ENCODE measurements at regions not wholly inside any gene's neighbourhood (a gene's known extent, or its start where the extent isn't known, plus 50 kb on each side); places are given as distances from the start of the nearest gene placed in this dataset.

GRCh38 chr5:68406767-68407241, 191.2 kb downstream of the PIK3R1 start:
- no peak overlapping the region for H3K27ac ChIP-seq (ENCODE audit: low read depth)
- no peak for DNase-seq (ENCODE audit: extremely low spot score)
- H3K4me3 ChIP-seq (ENCODE audit: low read depth, low read length), result no peak overlapping the region
- no peaks in the 10 kb centered on the region for H3K36me3 ChIP-seq (ENCODE audit: insufficient read depth)
- H3K4me1 ChIP-seq (ENCODE audit: insufficient read depth), result no peaks in the 10 kb centered on the region
- WGBS, result 42% methylated on average over 8 of the region's 8 CpGs

DNA sequence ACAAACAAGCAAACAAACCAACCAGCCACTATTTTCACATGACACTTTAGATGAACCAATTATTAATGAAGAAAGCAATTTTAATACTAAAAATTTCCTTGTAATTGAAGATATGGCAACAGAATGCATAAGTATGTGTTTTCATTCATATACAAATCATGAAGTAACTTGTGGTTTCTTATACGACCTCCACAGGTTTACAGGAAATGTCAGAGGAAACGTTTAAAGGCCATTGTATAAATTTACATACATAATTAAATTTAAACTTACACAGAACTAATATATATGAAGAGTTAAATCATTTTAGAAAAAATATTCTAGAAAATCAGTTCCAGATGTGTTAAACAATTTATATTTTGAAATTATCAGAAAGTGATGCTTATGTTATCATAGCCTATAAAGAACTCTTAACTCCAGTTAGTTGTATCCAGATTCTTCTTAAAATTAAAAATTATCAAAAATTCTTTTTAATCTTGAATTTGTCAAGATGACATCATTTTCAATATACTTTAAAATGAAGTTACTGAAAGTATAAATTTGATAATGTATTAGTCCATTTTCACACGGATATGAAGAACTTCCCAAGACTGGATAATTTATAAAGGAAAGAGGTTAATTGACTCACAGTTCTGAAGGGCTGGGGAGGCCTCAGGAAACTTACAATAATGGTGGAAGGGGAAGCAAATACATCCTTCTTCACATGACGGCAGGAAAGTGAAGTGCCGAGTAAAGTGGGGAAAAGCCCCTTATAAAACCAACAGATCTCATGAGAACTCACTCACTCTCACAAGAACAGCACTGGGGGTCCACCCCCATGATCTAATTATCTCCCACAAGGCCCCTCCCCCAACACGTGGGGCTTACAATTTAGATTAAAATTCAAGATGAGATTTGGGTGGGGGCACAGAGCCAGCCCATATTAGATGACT, 192.0 kb downstream of the PIK3R1 start:
- H3K4me1 ChIP-seq (ENCODE audit: insufficient read depth), result no peaks in the 10 kb centered on the region
- no peak overlapping the region for H3K27ac ChIP-seq (ENCODE audit: low read depth)
- no peak for DNase-seq (ENCODE audit: extremely low spot score)
- no peaks in the 10 kb centered on the region for H3K36me3 ChIP-seq (ENCODE audit: insufficient read depth)
- WGBS, result 73% methylated on average over 6 of the region's 6 CpGs
- H3K4me3 ChIP-seq (ENCODE audit: low read depth, low read length), result no peak overlapping the region

GRCh38 chr5:68408345-68408871, 192.9 kb downstream of the PIK3R1 start:
- DNase-seq (ENCODE audit: extremely low spot score), result no peak
- no peaks in the 10 kb centered on the region for H3K36me3 ChIP-seq (ENCODE audit: insufficient read depth)
- no peak overlapping the region for H3K27ac ChIP-seq (ENCODE audit: low read depth)
- H3K4me3 ChIP-seq (ENCODE audit: low read depth, low read length), result no peak overlapping the region
- WGBS, result 94% methylated on average over 3 of the region's 3 CpGs
- no peaks in the 10 kb centered on the region for H3K4me1 ChIP-seq (ENCODE audit: insufficient read depth)

- no peak overlapping the region for H3K27ac ChIP-seq (ENCODE audit: low read depth)
- WGBS, result 85% methylated on average over 3 of the region's 3 CpGs
- H3K36me3 ChIP-seq (ENCODE audit: insufficient read depth), result no peaks in the 10 kb centered on the region
- H3K4me1 ChIP-seq (ENCODE audit: insufficient read depth), result no peaks in the 10 kb centered on the region
- no peak for DNase-seq (ENCODE audit: extremely low spot score)
- H3K4me3 ChIP-seq (ENCODE audit: low read depth, low read length), result no peak overlapping the region
Measured at GRCh38 chr5:68409259-68409658, 193.7 kb downstream of the PIK3R1 start.

DNA sequence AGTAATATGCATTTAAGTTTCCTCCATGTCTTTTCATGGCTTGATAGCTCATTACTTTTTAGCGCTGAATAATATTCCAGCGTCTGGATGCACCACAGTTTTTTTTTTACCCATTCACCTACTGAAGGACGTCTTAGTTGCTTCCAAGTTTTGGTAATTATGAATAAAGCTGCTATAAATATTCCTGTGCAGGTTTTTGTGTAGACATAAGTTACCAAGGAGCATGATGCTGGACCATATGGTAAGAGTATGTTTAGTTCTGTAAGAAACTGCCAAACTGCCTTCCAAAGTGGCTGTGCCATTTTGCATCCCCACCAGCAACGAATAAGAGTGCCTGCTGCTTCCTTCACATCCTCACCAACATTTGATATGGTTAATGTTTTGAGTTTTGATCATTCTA, 195.6 kb downstream of the PIK3R1 start:
- DNase-seq (ENCODE audit: extremely low spot score), result no peak
- no peak overlapping the region for H3K27ac ChIP-seq (ENCODE audit: low read depth)
- no peaks in the 10 kb centered on the region for H3K4me1 ChIP-seq (ENCODE audit: insufficient read depth)
- H3K36me3 ChIP-seq (ENCODE audit: insufficient read depth), result no peaks in the 10 kb centered on the region
- WGBS, result 81% methylated on average over 4 of the region's 4 CpGs
- no peak overlapping the region for H3K4me3 ChIP-seq (ENCODE audit: low read depth, low read length)

DNA sequence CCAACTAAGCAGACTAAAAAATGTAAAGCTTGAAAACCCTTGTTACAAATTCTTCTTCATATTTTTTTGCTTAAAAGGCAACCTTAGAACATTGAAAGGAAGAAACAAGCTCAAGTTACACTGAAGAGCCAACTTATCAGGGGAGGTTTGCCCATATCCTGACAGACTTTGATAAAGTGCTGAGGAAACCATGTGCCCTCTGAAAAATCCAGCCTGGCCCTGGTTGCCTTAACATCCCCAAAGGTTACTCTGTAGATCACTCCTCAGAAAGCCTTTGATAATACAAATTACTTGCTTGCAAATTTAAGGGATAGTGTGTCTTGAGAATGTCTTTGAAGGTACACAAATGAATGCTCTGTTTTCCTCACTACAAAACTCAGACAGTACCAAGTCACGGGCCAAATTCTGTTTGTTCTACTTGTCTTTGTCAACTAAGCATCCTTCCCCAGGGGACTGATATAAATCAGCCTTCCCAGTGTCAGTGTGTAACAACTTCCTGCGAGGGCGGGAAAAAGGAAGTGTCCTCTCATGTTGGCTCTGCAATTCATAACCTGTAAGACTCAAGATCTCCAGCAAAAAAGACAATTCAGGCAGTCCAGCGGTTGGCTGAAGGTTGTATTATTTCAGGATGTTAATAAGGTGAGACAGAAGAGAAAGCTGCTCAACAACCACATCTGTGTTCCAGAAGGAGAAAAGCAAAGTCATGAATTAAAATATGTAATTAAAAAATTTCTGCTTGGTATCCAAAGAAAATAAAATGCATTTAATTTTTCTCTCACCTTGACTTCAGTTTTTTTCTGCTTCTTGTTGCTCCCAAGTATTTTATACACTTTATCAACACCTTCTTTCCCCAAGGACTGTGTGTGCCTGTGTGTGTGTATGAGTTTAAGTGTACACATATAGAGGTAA, 199.9 kb downstream of the PIK3R1 start:
- WGBS, result 61% methylated on average over 4 of the region's 4 CpGs
- Histone ChIP-seq H3K4me3 (ENCODE audit: low read depth, low read length) (no peak overlapping the region), H3K27ac (ENCODE audit: low read depth) (no peak overlapping the region), H3K36me3 (ENCODE audit: insufficient read depth) (no peaks in the 10 kb centered on the region), H3K4me1 (ENCODE audit: insufficient read depth) (no peaks in the 10 kb centered on the region)
- no peak for DNase-seq (ENCODE audit: extremely low spot score)

DNA sequence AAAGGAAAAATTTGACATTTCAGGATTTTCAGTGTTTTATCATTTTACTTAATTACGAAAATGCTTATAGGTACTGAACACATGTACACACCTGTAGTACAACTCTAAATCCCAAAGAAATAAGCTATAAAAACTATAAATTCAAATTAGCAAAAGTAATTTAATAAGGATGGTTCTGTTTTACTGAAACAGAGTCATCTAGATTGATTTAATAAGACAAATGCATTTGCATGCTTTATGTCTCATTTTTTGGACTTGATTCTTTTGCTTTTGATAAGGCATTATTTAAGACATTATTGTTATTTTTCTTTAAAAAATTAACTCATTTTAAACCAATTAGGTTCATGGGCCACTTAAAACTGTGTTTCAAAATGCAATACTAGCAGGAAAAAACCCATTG, 201.2 kb downstream of the PIK3R1 start:
- no peak overlapping the region for H3K27ac ChIP-seq (ENCODE audit: low read depth)
- no peak overlapping the region for H3K4me3 ChIP-seq (ENCODE audit: low read depth, low read length)
- H3K36me3 ChIP-seq (ENCODE audit: insufficient read depth), result no peaks in the 10 kb centered on the region
- 94% methylated on average over 1 of the region's 1 CpG for WGBS
- DNase-seq (ENCODE audit: extremely low spot score), result no peak
- H3K4me1 ChIP-seq (ENCODE audit: insufficient read depth), result no peaks in the 10 kb centered on the region

- WGBS, result 62% methylated on average over 3 of the region's 3 CpGs
- DNase-seq (ENCODE audit: extremely low spot score), result no peak
- H3K27ac ChIP-seq (ENCODE audit: low read depth), result no peak overlapping the region
Measured at GRCh38 chr5:68418201-68418600, 202.6 kb downstream of the PIK3R1 start.

DNA sequence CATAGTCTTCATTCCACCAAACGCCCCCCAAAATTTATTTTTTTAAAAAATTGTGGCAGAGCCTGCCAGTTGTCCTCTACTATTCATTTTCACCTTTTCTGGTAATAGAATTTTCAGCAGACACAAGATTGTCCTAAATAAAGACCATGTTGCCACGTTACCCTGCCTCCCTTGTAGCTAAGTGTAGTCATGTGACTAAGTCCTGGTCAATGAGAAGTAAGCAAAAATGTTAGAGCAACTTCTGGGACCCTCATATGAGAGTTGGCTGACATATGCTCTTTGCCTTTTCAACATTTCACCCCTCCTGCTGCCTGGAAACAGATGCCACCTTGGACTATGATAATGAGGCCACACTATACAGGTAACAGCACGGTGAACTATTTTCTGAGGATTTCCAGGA, 203.1 kb downstream of the PIK3R1 start:
- DNase-seq (ENCODE audit: extremely low spot score), result no peak
- Histone ChIP-seq H3K4me1 (ENCODE audit: insufficient read depth) (no peaks in the 10 kb centered on the region), H3K27ac (ENCODE audit: low read depth) (no peak overlapping the region), H3K36me3 (ENCODE audit: insufficient read depth) (no peaks in the 10 kb centered on the region), H3K4me3 (ENCODE audit: low read depth, low read length) (no peak overlapping the region)
- 71% methylated on average over 3 of the region's 3 CpGs for WGBS

More at GRCh38 chr5:68418201-68418600, 202.6 kb downstream of the PIK3R1 start:
- Histone ChIP-seq H3K36me3 (ENCODE audit: insufficient read depth) (no peaks in the 10 kb centered on the region), H3K4me3 (ENCODE audit: low read depth, low read length) (no peak overlapping the region), H3K4me1 (ENCODE audit: insufficient read depth) (no peaks in the 10 kb centered on the region)

DNA sequence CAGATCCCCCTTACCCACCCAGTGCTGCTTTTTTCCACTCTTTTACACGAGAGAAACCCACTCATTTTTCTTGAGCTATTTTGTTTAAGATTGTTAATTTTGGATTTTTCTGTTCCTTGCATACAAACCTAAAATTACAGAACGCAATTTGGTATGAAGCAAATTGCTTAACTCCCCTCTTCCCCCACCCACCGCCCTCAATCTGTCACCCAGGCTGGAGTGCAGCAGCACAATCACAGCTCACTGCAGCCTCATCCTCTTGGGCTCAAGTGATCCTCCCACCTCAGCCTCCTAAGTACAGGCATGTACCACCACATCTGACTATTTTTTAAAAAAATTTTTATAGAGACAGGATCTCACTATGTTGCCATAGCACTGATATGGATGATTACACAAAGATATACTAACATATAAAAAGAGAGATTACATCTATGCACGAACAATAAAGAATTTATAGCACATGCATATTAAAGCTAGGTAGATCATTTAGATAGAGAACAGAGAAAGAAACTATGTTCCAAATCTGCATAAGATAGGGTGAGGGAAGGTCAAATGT, 203.6 kb downstream of the PIK3R1 start:
- 76% methylated on average over 4 of the region's 4 CpGs for WGBS
- H3K4me1 ChIP-seq (ENCODE audit: insufficient read depth), result no peaks in the 10 kb centered on the region
- no peak for DNase-seq (ENCODE audit: extremely low spot score)

GRCh38 chr5:68419637-68420452, 204.3 kb downstream of the PIK3R1 start:
- WGBS, result 44% methylated on average over 8 of the region's 8 CpGs
- no peaks in the 10 kb centered on the region for H3K36me3 ChIP-seq (ENCODE audit: insufficient read depth)
- H3K4me3 ChIP-seq (ENCODE audit: low read depth, low read length), result no peak overlapping the region
- peaks cover under 1% of the 10 kb centered on the region for H3K4me1 ChIP-seq (ENCODE audit: insufficient read depth)
- H3K27ac ChIP-seq (ENCODE audit: low read depth), result no peak overlapping the region
- DNase-seq (ENCODE audit: extremely low spot score), result no peak

More for the DNA sequence above, 203.6 kb downstream of the PIK3R1 start:
- H3K27ac ChIP-seq (ENCODE audit: low read depth), result no peak overlapping the region
- H3K36me3 ChIP-seq (ENCODE audit: insufficient read depth), result no peaks in the 10 kb centered on the region
- H3K4me3 ChIP-seq (ENCODE audit: low read depth, low read length), result no peak overlapping the region

GRCh38 chr5:68420476-68421344, 205.2 kb downstream of the PIK3R1 start:
- Histone ChIP-seq H3K4me3 (ENCODE audit: low read depth, low read length) (no peak overlapping the region), H3K27ac (ENCODE audit: low read depth) (no peak overlapping the region), H3K4me1 (ENCODE audit: insufficient read depth) (peaks cover 1% of the 10 kb centered on the region), H3K36me3 (ENCODE audit: insufficient read depth) (no peaks in the 10 kb centered on the region)
- 73% methylated on average over 10 of the region's 10 CpGs for WGBS
- DNase-seq (ENCODE audit: extremely low spot score), result no peak

Data from urinary bladder (tissue), 3 donors.